GDM1 (cell line): ENCODE measurements at regions not wholly inside any gene's neighbourhood (a gene's known extent, or its start where the extent isn't known, plus 50 kb on each side); places are given as distances from the start of the nearest gene placed in this dataset.
"Not testable (repeated sequence)": the region's sequence is repeated elsewhere in the genome, so short reads cannot be mapped to it uniquely, and the experiment has no call there.

ENCODE experiments used
- DNase-seq: peaks from one replicate; lab custom pipeline; 2025; lab: John Stamatoyannopoulos, UW

DNA sequence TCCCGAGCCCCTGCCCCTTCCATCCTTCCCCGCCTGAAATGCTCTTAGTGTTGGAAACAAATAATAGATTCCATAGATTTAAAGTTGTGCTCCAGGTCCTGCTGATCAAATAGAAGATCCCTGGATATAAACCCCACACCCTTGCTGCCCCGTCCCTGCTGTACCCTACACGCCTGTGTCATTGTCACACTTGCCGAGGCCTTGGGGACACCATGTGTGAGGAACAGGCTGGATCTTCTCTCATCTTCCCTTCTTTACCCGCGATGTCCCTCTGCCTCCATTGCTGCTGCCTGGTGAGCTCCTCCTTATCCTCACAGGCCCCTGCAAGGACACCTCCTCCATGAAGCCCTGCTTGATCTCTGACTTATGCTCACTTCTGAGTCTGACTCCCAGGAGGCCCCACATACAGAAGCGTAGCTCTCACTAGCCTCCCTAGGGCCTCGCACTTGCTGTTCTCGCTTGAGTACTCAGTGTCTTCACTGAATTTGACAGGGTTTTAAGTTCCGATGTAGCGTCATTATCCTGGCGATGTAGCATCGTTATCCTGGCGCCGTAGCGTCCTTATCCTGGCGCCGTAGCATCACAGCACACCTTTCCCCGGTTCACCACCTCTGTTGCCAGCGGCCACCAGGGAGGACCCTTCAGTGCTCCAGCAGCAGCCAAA lies 221.9 kb downstream of the NDUFA10 start:
- no peak for DNase-seq

- no peak for DNase-seq
Observed at GRCh38 chr2:239802185-239802649, 222.9 kb downstream of the NDUFA10 start.

- DNase-seq: no peak
Observed at GRCh38 chr2:239801404-239802184, 223.5 kb downstream of the NDUFA10 start.

GRCh38 chr2:239800785-239801386 lies 224.3 kb downstream of the NDUFA10 start:
- no peak for DNase-seq

- no peak for DNase-seq
Observed at GRCh38 chr2:239797316-239797715, 227.8 kb downstream of the NDUFA10 start.

GRCh38 chr2:239795761-239796160 lies 229.4 kb downstream of the NDUFA10 start:
- not testable (repeated sequence) for DNase-seq

- DNase-seq: no peak
Observed at GRCh38 chr2:239793836-239794235, 231.3 kb downstream of the NDUFA10 start.

GRCh38 chr2:239793086-239793485 lies 232.1 kb downstream of the NDUFA10 start:
- no peak for DNase-seq

DNA sequence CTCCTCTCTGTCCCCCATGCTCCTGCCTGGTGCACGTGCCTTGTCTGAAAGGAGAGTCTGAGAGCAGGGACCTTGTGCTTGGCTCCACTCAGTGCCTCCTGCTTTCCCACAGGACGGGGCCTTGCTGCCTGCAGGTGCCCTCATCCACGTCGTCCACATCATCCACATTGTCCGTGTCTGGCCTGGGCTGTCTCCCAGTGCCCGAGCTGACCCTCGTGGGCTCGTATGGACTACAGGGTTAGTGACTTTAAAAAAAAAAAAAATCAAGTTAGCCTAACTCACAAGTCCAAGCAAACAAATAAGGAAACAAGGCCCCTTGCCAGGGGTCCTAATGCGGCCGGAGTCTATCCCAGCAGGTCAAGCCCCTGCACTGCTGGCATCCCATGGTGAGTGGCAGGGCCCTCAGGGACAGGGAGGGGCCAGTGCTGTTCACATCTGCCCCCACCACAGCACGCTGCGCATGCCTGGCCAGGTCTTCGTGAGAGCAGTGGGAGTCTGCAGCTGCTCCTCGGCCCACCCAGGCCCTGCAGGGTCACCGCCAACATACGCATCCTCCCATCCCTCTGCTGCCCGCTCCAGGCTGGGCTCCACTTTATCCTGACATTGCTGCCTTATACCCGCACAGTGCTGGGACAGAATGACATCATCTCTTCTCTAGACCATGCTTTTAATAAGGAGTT lies 232.6 kb downstream of the NDUFA10 start:
- no peak for DNase-seq

DNA sequence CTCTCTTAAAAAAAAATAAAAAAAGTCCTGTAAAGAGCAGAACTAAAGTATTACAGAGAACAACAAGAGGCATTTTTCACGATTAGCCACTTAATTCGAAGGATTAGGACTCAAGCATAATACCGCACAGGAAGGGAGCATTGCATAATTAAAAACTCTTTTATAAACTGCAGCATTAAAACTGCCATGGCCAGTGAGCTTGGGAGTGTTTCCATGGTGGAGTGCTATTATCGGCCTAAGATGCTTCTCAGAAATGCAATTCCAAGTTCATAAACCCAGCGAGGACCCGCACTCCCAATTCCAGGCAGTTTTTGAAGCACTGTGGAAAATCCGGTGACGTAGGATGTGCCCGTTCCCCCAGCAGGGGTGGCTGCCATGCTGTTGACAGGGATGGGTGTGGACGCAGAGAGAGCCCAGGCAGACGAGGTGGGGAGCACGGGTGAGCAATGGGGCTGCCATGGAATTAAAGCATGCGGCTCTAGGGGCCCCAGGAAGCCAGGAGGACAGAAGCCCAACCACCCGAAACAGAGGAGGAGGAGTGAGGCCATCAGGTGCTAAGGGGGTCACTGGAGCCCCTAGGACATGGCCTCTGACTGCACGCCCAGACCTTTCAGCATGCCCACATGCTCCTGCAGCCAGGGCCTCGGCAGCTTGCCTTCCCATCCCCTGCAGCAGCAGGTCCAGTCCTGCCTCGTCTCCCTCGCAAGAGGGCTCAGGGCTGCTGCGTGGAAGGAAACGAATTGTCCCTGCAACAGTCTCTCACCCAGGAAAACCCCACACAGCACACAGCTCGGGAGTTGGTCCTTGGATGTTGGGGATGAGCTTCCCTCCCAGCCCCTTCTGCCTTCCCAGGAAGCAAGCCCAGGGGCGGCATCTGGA lies 233.4 kb downstream of the NDUFA10 start:
- no peak for DNase-seq

DNA sequence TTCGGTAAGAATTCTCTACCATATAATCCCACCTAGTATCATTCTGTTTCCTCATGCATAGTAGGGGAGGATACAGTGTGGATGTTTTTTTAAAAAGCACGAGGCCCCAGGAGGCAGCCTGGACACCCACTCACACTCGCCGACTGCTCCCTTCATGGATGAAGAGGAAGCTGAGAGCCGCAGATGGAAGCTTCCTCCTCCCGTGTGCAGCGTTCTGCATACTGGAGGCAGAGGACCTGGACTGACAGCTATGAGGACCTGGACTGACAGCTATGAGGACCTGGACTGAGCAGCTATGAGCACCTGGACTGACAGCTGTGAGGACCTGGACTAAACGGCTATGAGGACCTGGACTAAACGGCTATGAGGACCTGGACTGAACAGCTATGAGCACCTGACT lies 234.4 kb downstream of the NDUFA10 start:
- DNase-seq: no peak

DNA sequence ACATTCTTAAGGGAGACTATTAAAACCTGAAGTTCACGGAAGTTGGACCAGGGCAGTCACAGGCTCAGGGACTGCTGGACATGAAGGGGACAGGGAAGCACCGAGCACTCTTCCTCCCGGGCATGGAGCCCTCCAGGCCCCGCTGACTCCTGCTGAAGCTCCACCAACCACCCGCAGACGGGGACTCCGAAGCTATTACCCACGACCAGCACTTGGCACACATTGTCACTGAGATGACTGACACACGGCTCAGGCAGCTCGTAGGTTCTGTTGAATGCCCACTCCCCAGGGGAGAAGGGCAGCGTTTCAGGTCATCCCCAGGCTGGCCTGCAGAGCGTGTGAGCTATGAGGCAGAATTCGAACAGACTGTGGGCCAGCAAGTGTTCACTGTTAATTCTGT lies 234.8 kb downstream of the NDUFA10 start:
- DNase-seq: no peak

DNA sequence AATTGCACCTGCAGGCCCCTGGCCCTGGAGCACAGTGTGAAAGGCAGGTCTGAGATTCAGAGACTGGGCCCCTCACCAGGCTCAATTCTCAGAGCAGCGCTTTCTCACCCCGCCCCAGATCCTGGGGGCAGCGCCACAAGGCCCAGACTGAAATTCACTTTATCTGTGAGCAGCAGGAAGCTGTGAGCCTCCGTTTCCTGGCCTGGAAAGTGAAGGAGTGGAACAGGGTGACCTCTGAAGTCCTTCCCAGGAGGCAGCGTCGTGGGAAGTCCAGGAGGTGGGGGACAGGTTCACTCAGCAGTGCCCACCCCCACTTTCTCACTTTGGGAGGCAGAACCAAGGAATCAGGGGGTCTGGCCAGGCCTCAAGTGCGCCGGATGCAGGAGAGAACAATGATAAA lies 235.4 kb downstream of the NDUFA10 start:
- DNase-seq: no peak

- DNase-seq: no peak
Observed at GRCh38 chr2:239788576-239789098, 236.5 kb downstream of the NDUFA10 start.

- DNase-seq: no peak
Observed at GRCh38 chr2:239787538-239788050, 237.5 kb downstream of the NDUFA10 start.

- no peak for DNase-seq
Observed at GRCh38 chr2:239786791-239787190, 238.4 kb downstream of the NDUFA10 start.

GRCh38 chr2:239781454-239781853 lies 243.7 kb downstream of the NDUFA10 start:
- DNase-seq: no peak

DNA sequence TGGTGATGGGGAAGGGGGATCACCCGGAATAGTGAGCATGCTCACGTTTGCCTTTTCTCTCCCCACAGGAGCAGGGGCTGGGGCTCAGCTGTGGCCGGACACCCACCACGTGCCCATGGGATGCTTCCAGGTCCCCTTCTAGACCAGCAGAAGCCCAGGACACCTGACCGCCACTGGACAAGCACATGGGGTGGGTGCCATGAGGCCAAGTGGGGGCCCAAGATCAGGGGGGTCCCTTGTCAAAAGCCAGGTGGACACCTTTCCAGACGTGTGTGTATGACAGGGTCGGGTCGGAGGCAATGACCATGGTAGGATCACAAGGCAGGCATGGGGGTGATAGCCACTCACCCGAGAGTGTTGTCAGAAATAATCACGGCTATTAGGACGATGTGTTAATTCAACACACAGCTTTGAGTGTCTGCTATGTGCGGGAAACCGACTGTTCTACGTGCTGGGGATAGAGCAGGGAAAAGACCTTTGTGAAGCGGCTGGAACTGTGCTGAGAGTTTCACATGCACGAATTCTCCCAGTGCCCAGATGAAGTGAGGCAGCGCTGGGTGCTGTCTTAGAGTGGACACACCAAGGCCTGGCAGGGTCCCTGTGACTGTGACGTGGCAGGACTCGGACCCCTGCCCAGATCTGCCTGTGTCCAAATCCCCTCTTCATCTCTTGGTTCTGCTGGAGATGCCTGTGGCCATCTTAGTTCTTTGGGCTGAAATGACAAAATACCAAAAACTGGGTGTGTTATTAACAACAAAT lies 244.7 kb downstream of the NDUFA10 start:
- DNase-seq: no peak

DNA sequence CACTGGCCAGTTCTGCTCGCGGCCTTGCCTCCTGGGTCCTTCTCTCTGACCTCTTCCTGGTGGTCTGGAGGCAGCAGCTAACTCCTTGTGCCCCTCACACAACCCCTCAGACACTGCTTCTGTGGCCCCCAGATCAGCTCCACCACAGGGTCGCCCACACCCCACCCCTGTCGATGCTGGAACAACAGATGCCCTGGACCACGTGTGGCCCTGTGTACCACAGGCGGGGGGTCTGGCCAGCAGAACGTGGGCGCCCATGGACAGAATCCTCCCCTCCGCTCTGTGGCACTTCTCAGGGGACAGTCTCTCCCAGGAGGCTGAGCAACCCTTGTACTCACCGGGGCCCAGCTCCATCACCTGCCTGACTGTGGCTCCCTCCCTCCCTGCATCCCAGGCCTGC lies 245.6 kb downstream of the NDUFA10 start:
- DNase-seq: no peak

DNA sequence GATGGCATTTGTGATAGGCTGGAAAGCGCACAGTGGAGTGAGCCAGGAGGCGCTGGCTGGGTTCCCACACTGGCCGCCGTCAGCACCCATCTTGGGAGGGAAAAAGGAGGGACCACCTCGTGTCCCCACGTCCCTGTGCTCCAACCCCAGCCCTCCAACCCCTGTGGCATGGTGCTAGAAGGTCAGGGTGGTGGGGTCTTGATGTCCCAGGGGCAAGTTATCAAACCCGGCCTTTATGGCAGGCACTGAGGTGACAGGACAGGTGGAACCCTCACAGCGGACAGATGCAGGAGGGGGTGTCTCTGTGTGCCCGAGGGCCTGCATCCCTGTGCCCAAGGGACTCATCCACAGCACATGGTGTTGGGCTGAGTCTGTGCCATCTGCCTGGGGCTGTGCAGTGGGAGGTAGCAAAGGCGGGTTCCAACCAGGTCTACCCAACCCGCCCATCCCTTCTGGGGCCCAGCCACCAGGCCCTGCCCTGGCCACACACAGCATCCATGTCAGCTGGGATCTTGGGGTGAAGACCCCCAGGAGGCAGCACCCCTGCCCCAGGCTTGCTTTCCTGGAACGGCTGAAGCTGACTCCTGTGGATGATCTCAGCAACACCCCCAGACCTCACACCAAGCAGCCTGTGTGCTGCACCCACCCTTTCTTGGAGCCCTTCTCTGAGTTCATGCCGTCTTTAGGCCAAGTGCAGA lies 246.1 kb downstream of the NDUFA10 start:
- no peak for DNase-seq
